GM21529 (cell line): ENCODE measurements at regions not wholly inside any gene's neighbourhood (a gene's known extent, or its start where the extent isn't known, plus 50 kb on each side); places are given as distances from the start of the nearest gene placed in this dataset.

Experiments used
- ATAC-seq: cut with Tn5 transposase; IDR thresholded peaks from one replicate; pipeline ENCODE4 v1.9.1; 2021; ENCODE audit not compliant: unreplicated experiment

DNA sequence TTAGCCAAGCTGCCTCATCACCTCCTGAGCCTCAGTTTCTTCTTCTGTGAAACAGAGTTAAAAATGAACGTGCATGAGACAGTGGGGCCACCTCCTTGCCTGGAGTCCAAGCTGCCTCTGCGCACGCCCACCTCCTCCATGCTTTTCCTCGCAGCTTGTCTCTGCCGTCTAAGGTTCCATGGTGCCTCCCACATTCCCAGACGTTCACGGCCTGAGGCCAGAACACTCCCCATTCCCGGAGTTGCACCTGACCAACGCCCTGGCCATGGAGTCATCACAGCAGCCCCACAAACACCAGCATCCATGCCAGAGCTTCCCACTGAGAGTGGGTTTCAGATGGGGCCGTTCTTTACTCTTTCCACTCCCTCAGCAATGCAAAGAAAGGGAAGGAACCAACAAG lies 183.0 kb upstream of the FOXF1 start:
- no peak for ATAC-seq

GRCh38 chr16:86330906-86331305 lies 179.4 kb upstream of the FOXF1 start:
- ATAC-seq = no peak

GRCh38 chr16:86334079-86334635 lies 176.2 kb upstream of the FOXF1 start:
- ATAC-seq = no peak

GRCh38 chr16:86335266-86336172 lies 174.8 kb upstream of the FOXF1 start:
- no peak for ATAC-seq

- ATAC-seq = no peak
These were observed 173.2 kb upstream of the FOXF1 start for GRCh38 chr16:86337138-86337537.

DNA sequence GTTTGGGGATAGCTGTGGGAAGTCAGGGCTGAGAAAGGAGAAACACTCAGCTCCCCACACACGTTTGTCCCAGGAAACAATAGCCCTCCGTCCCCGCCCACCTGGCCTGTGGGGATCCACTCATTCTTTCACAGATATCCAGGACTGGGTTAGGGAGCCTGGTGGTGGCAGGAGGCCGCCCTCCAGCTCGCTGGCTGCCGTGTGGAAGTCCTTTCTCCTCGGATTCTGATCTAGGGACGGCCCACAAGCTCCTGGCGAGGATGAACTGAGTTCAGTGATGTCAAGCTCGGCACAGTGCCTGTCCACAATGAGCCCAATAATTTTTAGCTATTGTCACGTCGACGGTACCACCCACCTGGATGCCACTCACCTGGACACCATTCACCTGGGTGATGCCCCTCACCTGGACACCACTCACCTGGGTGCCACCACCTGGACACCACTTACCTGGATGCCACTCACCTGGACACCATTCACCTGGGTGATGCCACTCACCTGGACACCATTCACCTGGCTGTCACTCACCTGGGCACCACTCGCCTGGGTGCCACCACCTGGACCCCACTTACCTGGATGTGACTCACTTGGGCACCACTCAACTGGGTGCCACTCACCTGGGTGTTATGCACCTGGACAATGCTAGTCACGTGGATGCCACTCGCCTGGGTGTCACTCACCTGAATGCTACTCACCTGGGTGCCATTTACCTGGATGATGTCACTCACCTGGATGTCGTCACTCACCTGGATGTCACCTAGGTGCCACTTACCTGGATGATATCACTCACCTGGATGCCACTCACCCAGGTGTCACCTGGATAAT lies 172.5 kb upstream of the FOXF1 start:
- no peak for ATAC-seq

- ATAC-seq = no peak
These were observed 171.8 kb upstream of the FOXF1 start for GRCh38 chr16:86338403-86339115.

- ATAC-seq = no peak
These were observed 168.0 kb upstream of the FOXF1 start for GRCh38 chr16:86342161-86342834.

GRCh38 chr16:86343027-86343795 lies 167.1 kb upstream of the FOXF1 start:
- no peak for ATAC-seq

DNA sequence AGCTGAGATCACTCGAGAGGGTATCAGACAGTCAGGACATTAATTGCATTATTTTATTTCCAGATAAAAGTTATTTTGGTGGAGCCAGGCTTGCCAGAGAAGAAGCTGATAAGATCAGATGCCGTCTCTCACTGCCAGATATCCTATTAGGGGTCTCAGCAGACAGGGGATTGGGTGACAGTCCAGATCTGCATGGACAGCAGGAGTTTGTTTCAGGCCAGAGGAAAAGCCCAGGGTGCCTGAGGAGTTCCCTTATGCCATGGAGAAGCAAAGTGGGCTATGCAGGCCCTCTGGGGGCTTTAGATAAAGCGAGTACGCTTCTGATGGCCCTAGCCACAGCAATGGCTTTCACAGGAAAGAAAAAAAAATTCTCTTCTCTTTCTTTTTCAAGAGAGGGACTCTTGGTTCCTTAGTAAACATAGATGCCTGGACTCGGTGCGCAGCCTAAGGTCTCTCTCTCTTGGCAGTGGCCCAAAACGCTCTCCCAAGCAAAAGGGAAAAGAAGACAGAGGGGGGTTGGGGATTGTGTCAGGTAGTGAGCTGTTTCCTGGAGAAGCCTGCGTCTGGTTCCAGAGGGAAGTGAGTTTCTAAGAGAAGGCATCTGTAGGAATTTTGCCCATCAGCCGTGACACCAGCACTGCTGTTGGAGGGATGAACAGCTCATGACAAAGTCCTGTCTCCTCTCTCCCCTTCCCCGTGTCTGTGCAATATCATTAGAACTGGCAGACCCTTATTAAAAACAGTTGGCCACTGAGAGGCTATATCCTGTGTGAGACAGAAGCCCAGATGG lies 166.3 kb upstream of the FOXF1 start:
- ATAC-seq = no peak

DNA sequence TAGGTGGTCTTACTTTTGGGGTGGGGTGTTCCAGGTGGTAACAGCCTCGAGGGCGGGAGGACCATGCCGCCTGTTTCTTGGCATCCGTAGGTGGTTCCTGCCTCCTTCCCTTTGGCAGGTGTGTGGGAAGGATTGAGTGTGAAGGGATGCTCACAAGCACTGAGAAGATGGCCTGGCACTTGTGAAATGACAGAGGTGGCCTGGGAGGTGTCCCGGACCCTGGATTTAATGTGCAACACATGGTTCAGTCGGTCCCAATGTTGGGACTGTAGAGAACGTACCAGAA lies 165.8 kb upstream of the FOXF1 start:
- no peak for ATAC-seq

- ATAC-seq = no peak
These were observed 165.4 kb upstream of the FOXF1 start for GRCh38 chr16:86344881-86345280.

GRCh38 chr16:86345516-86345915 lies 164.8 kb upstream of the FOXF1 start:
- ATAC-seq = no peak

- ATAC-seq = no peak
These were observed 164.3 kb upstream of the FOXF1 start for GRCh38 chr16:86346034-86346433.

GRCh38 chr16:86347090-86347489 lies 163.2 kb upstream of the FOXF1 start:
- ATAC-seq = no peak

GRCh38 chr16:86347916-86348555 lies 162.3 kb upstream of the FOXF1 start:
- ATAC-seq = no peak

DNA sequence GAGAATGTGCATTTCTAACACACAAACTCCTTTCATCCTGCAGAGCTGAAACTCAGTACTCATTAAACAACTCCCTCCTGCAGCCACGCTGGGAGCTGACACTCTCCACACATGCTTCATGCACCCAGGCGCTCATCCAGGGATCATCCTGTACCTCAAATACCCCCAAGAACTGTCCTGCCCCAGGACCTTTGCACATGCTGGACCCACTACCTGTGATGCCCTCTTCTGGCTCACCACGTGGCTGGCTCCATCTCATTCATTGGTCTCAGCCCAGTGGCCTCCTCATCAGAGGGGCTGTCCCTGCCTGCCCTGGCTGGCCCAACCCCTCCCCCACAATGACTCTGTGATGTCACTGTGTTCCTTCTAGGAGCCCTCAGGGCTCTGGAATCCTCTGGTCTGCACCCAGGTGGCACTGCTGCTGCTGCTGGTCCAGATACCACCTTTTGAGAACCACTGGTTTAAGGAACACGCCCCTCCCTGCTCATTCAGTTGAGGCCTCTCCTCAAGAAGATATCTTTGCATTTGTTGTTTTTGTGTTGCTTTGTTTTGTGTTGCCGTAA lies 160.9 kb upstream of the FOXF1 start:
- no peak for ATAC-seq

GRCh38 chr16:86350289-86350688 lies 160.0 kb upstream of the FOXF1 start:
- ATAC-seq = no peak
